ENCODE measurements at regions not wholly inside any gene's neighbourhood (a gene's known extent, or its start where the extent isn't known, plus 50 kb on each side); places are given as distances from the start of the nearest gene placed in this dataset.

- no peaks in the 10 kb centered on the region for H3K4me1 ChIP-seq
- no peak overlapping the region for H3K4me3 ChIP-seq
- WGBS = 67% methylated on average over 2 of the region's 2 CpGs
- TF ChIP-seq POLR2AphosphoS5 (IDR thresholded peaks at IDR 0.05) (no peak), POLR2A (IDR thresholded peaks at IDR 0.05; ENCODE audit: low read depth) (no peak), EP300 (IDR thresholded peaks at IDR 0.05) (no peak), CTCF (IDR thresholded peaks at IDR 0.05) (no peak)
- no peaks in the 10 kb centered on the region for H3K9me3 ChIP-seq
- intact Hi-C loops (cut with DNase I) = no loop called here
- no peaks in the 10 kb centered on the region for H3K36me3 ChIP-seq
- no peak for DNase-seq (ENCODE audit: extremely low spot score)
- no peak overlapping the region for H3K27ac ChIP-seq (replicated peaks in 1 of 4)
- peaks cover 0 to 51% (median 0%) of the 10 kb centered on the region in 4 donors for H3K27me3 ChIP-seq
Observed at GRCh38 chr5:42960506-42960905, 79.6 kb downstream of the ANXA2R start.

GRCh38 chr5:42956551-42956950, 83.6 kb downstream of the ANXA2R start:
- Histone ChIP-seq H3K4me1 (peaks cover 7 to 16% (median 13%) of the 10 kb centered on the region in 4 donors), H3K9me3 (peaks cover 0 to 11% (median 0%) of the 10 kb centered on the region in 4 donors), H3K36me3 (no peaks in the 10 kb centered on the region), H3K27ac (replicated peaks in 1 of 4) (no peak overlapping the region), H3K27me3 (peaks cover 0 to 87% (median 15%) of the 10 kb centered on the region in 4 donors), H3K4me3 (no peak overlapping the region)
- TF ChIP-seq POLR2A (IDR thresholded peaks at IDR 0.05; ENCODE audit: low read depth) = no peak
- TF ChIP-seq POLR2AphosphoS5 (IDR thresholded peaks at IDR 0.05) = no peak
- 92% methylated on average over 2 of the region's 2 CpGs for WGBS
- intact Hi-C loops (cut with DNase I) = loop anchor here (10.0 kb wide), 1 partner anchor 78 kb away; no protein-coding TSS in a partner anchor
- no peak for DNase-seq (ENCODE audit: extremely low spot score)

GRCh38 chr5:42953041-42953440, 87.1 kb downstream of the ANXA2R start:
- intact Hi-C loops (cut with DNase I) = loop anchor here (10.0 kb wide), 1 partner anchor 82 kb away; no protein-coding TSS in a partner anchor
- Histone ChIP-seq H3K27ac (replicated peaks in 1 of 4) (no peak overlapping the region), H3K27me3 (peaks cover 0 to 97% (median 44%) of the 10 kb centered on the region in 4 donors), H3K36me3 (no peaks in the 10 kb centered on the region), H3K9me3 (peaks cover 0 to 11% (median 0%) of the 10 kb centered on the region in 4 donors), H3K4me3 (no peak overlapping the region), H3K4me1 (peaks cover 24 to 43% (median 40%) of the 10 kb centered on the region in 4 donors)
- WGBS = 33% methylated on average over 9 of the region's 15 CpGs
- DNase-seq (ENCODE audit: extremely low spot score) = no peak
- no peak for TF ChIP-seq POLR2AphosphoS5 (IDR thresholded peaks at IDR 0.05)
- TF ChIP-seq POLR2A (IDR thresholded peaks at IDR 0.05; ENCODE audit: low read depth) = no peak

- Histone ChIP-seq H3K4me3 (peak overlapping the region; percentile 51 to 63 (median 55)), H3K36me3 (no peaks in the 10 kb centered on the region), H3K27ac (replicated peaks in 1 of 4) (no peak overlapping the region), H3K4me1 (peaks cover 24 to 43% (median 40%) of the 10 kb centered on the region in 4 donors), H3K27me3 (peaks cover 0 to 99% (median 47%) of the 10 kb centered on the region in 4 donors), H3K9me3 (peaks cover 0 to 11% (median 0%) of the 10 kb centered on the region in 4 donors)
- WGBS = 27% methylated on average over 12 of the region's 12 CpGs
- intact Hi-C loops (cut with DNase I) = loop anchor here (10.0 kb wide), 1 partner anchor 82 kb away; no protein-coding TSS in a partner anchor
- no peak for TF ChIP-seq POLR2A (IDR thresholded peaks at IDR 0.05; ENCODE audit: low read depth)
- TF ChIP-seq POLR2AphosphoS5 (IDR thresholded peaks at IDR 0.05) = no peak
- no peak for TF ChIP-seq CTCF (IDR thresholded peaks at IDR 0.05)
- TF ChIP-seq EP300 (IDR thresholded peaks at IDR 0.05) = no peak
- DNase-seq (ENCODE audit: extremely low spot score) = no peak
Observed at GRCh38 chr5:42952578-42952974, 87.5 kb downstream of the ANXA2R start.

- H3K4me3 ChIP-seq = peak overlapping the region; percentile 51 to 63 (median 55)
- no peaks in the 10 kb centered on the region for H3K36me3 ChIP-seq
- no peak for DNase-seq (ENCODE audit: extremely low spot score)
- WGBS = 5% methylated on average over 36 of the region's 46 CpGs
- peaks cover 24 to 43% (median 40%) of the 10 kb centered on the region in 4 donors for H3K4me1 ChIP-seq
- peak overlapping the region; percentile 74 to 89 (median 83) for H3K27ac ChIP-seq (replicated peaks in 1 of 4)
- peaks cover 0 to 11% (median 0%) of the 10 kb centered on the region in 4 donors for H3K9me3 ChIP-seq
- TF ChIP-seq POLR2A (IDR thresholded peaks at IDR 0.05; ENCODE audit: low read depth) (no peak), EP300 (IDR thresholded peaks at IDR 0.05) (no peak)
- intact Hi-C loops (cut with DNase I) = loop anchor here (10.0 kb wide), 1 partner anchor 83 kb away; no protein-coding TSS in a partner anchor
- H3K27me3 ChIP-seq = peaks cover 0 to 99% (median 57%) of the 10 kb centered on the region in 4 donors
Observed at GRCh38 chr5:42951293-42951840, 88.8 kb downstream of the ANXA2R start.
